NOMO-1 treated with dmso at 0.1 percent for 144 hours (cell line): ENCODE measurements at regions not wholly inside any gene's neighbourhood (a gene's known extent, or its start where the extent isn't known, plus 50 kb on each side); places are given as distances from the start of the nearest gene placed in this dataset.

Experiments
- DNase-seq: peaks from one replicate; lab custom pipeline; 2025; ENCODE audit not compliant: unreplicated experiment; lab: John Stamatoyannopoulos, UW

- no peak for DNase-seq
Observed at GRCh38 chr12:115657081-115658013, 620.1 kb downstream of the MED13L start.

GRCh38 chr12:115650026-115650425 is 627.5 kb downstream of the MED13L start:
- DNase-seq = no peak

GRCh38 chr12:115648463-115648862 is 629.0 kb downstream of the MED13L start:
- no peak for DNase-seq

GRCh38 chr12:115646210-115646609 is 631.3 kb downstream of the MED13L start:
- no peak for DNase-seq

GRCh38 chr12:115640929-115641328 is 636.6 kb downstream of the MED13L start:
- DNase-seq = no peak

GRCh38 chr12:115639648-115640012 is 637.9 kb downstream of the MED13L start:
- no peak for DNase-seq

- no peak for DNase-seq
Observed at GRCh38 chr12:115638733-115639647, 638.5 kb downstream of the MED13L start.

GRCh38 chr12:115636546-115636945 is 640.9 kb downstream of the MED13L start:
- DNase-seq = no peak

GRCh38 chr12:115632308-115632707 is 645.2 kb downstream of the MED13L start:
- DNase-seq = no peak

- DNase-seq = no peak
Observed at GRCh38 chr12:115630136-115630535, 647.4 kb downstream of the MED13L start.

GRCh38 chr12:115626210-115626609 is 651.3 kb downstream of the MED13L start:
- DNase-seq = no peak

GRCh38 chr12:115623764-115624334 is 653.6 kb downstream of the MED13L start:
- no peak for DNase-seq

GRCh38 chr12:115623275-115623674 is 654.2 kb downstream of the MED13L start:
- DNase-seq = no peak

- no peak for DNase-seq
Observed at GRCh38 chr12:115620816-115621215, 656.7 kb downstream of the MED13L start.

- no peak for DNase-seq
Observed at GRCh38 chr12:115619889-115620288, 657.6 kb downstream of the MED13L start.

- no peak for DNase-seq
Observed at GRCh38 chr12:115619061-115619460, 658.4 kb downstream of the MED13L start.

GRCh38 chr12:115618105-115618504 is 659.4 kb downstream of the MED13L start:
- no peak for DNase-seq

GRCh38 chr12:115617391-115617790 is 660.1 kb downstream of the MED13L start:
- no peak for DNase-seq

- DNase-seq = no peak
Observed at GRCh38 chr12:115611477-115611876, 666.0 kb downstream of the MED13L start.

- DNase-seq = no peak
Observed at GRCh38 chr12:115609347-115609746, 668.1 kb downstream of the MED13L start.

- no peak for DNase-seq
Observed at GRCh38 chr12:115606040-115606439, 671.5 kb downstream of the MED13L start.
